ENCODE measurements at regions not wholly inside any gene's neighbourhood (a gene's known extent, or its start where the extent isn't known, plus 50 kb on each side); places are given as distances from the start of the nearest gene placed in this dataset.

- no peak for DNase-seq (ENCODE audit: low read depth in 3 of 3)
Observed at GRCh38 chr15:96075895-96076294, 254.6 kb upstream of the NR2F2 start.

GRCh38 chr15:96076350-96076749 lies 254.2 kb upstream of the NR2F2 start:
- DNase-seq (ENCODE audit: low read depth in 3 of 3), result no peak

- DNase-seq (ENCODE audit: low read depth in 3 of 3), result no peak
Observed at GRCh38 chr15:96079041-96079440, 251.5 kb upstream of the NR2F2 start.

GRCh38 chr15:96079882-96080281 lies 250.6 kb upstream of the NR2F2 start:
- no peak for DNase-seq (ENCODE audit: low read depth in 3 of 3)

GRCh38 chr15:96086164-96086563 lies 244.3 kb upstream of the NR2F2 start:
- DNase-seq (ENCODE audit: low read depth in 3 of 3), result no peak

GRCh38 chr15:96087180-96087884 lies 243.2 kb upstream of the NR2F2 start:
- no peak for DNase-seq (ENCODE audit: low read depth in 3 of 3)

- no peak for DNase-seq (ENCODE audit: low read depth in 3 of 3)
Observed at GRCh38 chr15:96088650-96089049, 241.8 kb upstream of the NR2F2 start.

GRCh38 chr15:96089405-96090058 lies 241.0 kb upstream of the NR2F2 start:
- no peak for DNase-seq (ENCODE audit: low read depth in 3 of 3)

GRCh38 chr15:96092186-96092585 lies 238.3 kb upstream of the NR2F2 start:
- DNase-seq (ENCODE audit: low read depth in 3 of 3), result no peak

GRCh38 chr15:96093063-96093462 lies 237.4 kb upstream of the NR2F2 start:
- no peak for DNase-seq (ENCODE audit: low read depth in 3 of 3)

- no peak for DNase-seq (ENCODE audit: low read depth in 3 of 3)
Observed at GRCh38 chr15:96097661-96098060, 232.8 kb upstream of the NR2F2 start.

- DNase-seq (ENCODE audit: low read depth in 3 of 3), result no peak
Observed at GRCh38 chr15:96102631-96103030, 227.9 kb upstream of the NR2F2 start.

GRCh38 chr15:96106181-96106580 lies 224.3 kb upstream of the NR2F2 start:
- no peak for DNase-seq (ENCODE audit: low read depth in 3 of 3)

GRCh38 chr15:96106628-96107027 lies 223.9 kb upstream of the NR2F2 start:
- no peak for DNase-seq (ENCODE audit: low read depth in 3 of 3)

GRCh38 chr15:96107916-96108315 lies 222.6 kb upstream of the NR2F2 start:
- DNase-seq (ENCODE audit: low read depth in 3 of 3), result no peak

GRCh38 chr15:96108405-96108804 lies 222.1 kb upstream of the NR2F2 start:
- no peak for DNase-seq (ENCODE audit: low read depth in 3 of 3)

GRCh38 chr15:96109820-96110219 lies 220.7 kb upstream of the NR2F2 start:
- DNase-seq (ENCODE audit: low read depth in 3 of 3), result no peak

- no peak for DNase-seq (ENCODE audit: low read depth in 3 of 3)
Observed at GRCh38 chr15:96112018-96112417, 218.5 kb upstream of the NR2F2 start.

GRCh38 chr15:96115642-96116041 lies 214.9 kb upstream of the NR2F2 start:
- no peak for DNase-seq (ENCODE audit: low read depth in 3 of 3)

- DNase-seq (ENCODE audit: low read depth in 3 of 3), result no peak
Observed at GRCh38 chr15:96117270-96117669, 213.2 kb upstream of the NR2F2 start.

GRCh38 chr15:96119734-96120133 lies 210.8 kb upstream of the NR2F2 start:
- no peak for DNase-seq (ENCODE audit: low read depth in 3 of 3)

GRCh38 chr15:96121086-96121920 lies 209.2 kb upstream of the NR2F2 start:
- no peak for DNase-seq (ENCODE audit: low read depth in 3 of 3)

Data from stimulated activated CD4-positive, alpha-beta T cell treated with anti-CD3 and anti-CD28 coated beads, TNF-alpha, amount 100 ng/mL, for 48 hours (primary cell).